ENCODE measurements at regions not wholly inside any gene's neighbourhood (a gene's known extent, or its start where the extent isn't known, plus 50 kb on each side); places are given as distances from the start of the nearest gene placed in this dataset.

GRCh38 chr16:65671071-65671470, 549.2 kb upstream of the CDH11 start:
- POLR2A ChIA-PET = interaction anchor here (0.7 kb wide), 1 partner anchor 413 kb away, joined by 3 read pairs; no protein-coding TSS in a partner anchor

GRCh38 chr16:65668064-65668595, 546.3 kb upstream of the CDH11 start:
- H3K36me3 ChIP-seq (ENCODE audit: insufficient read depth, low read length) = no peaks in the 10 kb centered on the region
- H3K79me2 ChIP-seq (ENCODE audit: insufficient read depth, low read depth, low read length) = no peaks in the 10 kb centered on the region
- H4K20me1 ChIP-seq (ENCODE audit: insufficient read depth, low read length) = no peaks in the 10 kb centered on the region
- H3K4me3 ChIP-seq (ENCODE audit: low read depth, low read length, poor library complexity, severe bottlenecking) = no peak overlapping the region
- no TSS peak for BruUV-seq (replicated peaks)
- H3K27ac ChIP-seq (ENCODE audit: low read depth, low read length, poor library complexity, severe bottlenecking) = no peak overlapping the region
- no peak overlapping the region for H3K4me2 ChIP-seq (ENCODE audit: low read length)
- intact Hi-C loops (cut with micrococcal nuclease; ENCODE audit: unreplicated experiment) = no loop called here
- no peak for TF ChIP-seq EZH2phosphoT487 (IDR thresholded peaks at IDR 0.05; ENCODE audit: borderline replicate concordance, low read depth, low read length)
- TF ChIP-seq, protein P1, sequence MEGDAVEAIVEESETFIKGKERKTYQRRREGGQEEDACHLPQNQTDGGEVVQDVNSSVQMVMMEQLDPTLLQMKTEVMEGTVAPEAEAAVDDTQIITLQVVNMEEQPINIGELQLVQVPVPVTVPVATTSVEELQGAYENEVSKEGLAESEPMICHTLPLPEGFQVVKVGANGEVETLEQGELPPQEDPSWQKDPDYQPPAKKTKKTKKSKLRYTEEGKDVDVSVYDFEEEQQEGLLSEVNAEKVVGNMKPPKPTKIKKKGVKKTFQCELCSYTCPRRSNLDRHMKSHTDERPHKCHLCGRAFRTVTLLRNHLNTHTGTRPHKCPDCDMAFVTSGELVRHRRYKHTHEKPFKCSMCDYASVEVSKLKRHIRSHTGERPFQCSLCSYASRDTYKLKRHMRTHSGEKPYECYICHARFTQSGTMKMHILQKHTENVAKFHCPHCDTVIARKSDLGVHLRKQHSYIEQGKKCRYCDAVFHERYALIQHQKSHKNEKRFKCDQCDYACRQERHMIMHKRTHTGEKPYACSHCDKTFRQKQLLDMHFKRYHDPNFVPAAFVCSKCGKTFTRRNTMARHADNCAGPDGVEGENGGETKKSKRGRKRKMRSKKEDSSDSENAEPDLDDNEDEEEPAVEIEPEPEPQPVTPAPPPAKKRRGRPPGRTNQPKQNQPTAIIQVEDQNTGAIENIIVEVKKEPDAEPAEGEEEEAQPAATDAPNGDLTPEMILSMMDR (conservative IDR thresholded peaks at IDR 0.05; ENCODE audit: low read length) = no peak
- DNase-seq (ENCODE audit: low spot score) = no peak
- POLR2A ChIA-PET = no interaction called here
- H3K4me1 ChIP-seq (ENCODE audit: insufficient read depth, low read length, poor library complexity, severe bottlenecking) = no peaks in the 10 kb centered on the region
- no peaks in the 10 kb centered on the region for H3K9me2 ChIP-seq (ENCODE audit: insufficient read depth, low read length)
- H3K9me3 ChIP-seq (ENCODE audit: low read length) = no peaks in the 10 kb centered on the region
- no peak overlapping the region for H2AFZ ChIP-seq (ENCODE audit: low read length)
- CTCF ChIA-PET (ENCODE audit: unreplicated experiment) = no interaction called here

More at GRCh38 chr16:65671071-65671470, 549.2 kb upstream of the CDH11 start:
- Histone ChIP-seq H3K9me2 (ENCODE audit: insufficient read depth, low read length) (no peaks in the 10 kb centered on the region), H4K20me1 (ENCODE audit: insufficient read depth, low read length) (no peaks in the 10 kb centered on the region), H3K9me3 (ENCODE audit: low read length) (no peaks in the 10 kb centered on the region), H2AFZ (ENCODE audit: low read length) (0 out of 2 replicates have a peak overlapping the region, but pooled peaks have one; percentile 20), H3K79me2 (ENCODE audit: insufficient read depth, low read depth, low read length) (no peaks in the 10 kb centered on the region), H3K4me2 (ENCODE audit: low read length) (no peak overlapping the region), H3K27ac (ENCODE audit: low read depth, low read length, poor library complexity, severe bottlenecking) (no peak overlapping the region), H3K4me3 (ENCODE audit: low read depth, low read length, poor library complexity, severe bottlenecking) (no peak overlapping the region), H3K36me3 (ENCODE audit: insufficient read depth, low read length) (no peaks in the 10 kb centered on the region), H3K4me1 (ENCODE audit: insufficient read depth, low read length, poor library complexity, severe bottlenecking) (no peaks in the 10 kb centered on the region)
- intact Hi-C loops (cut with micrococcal nuclease; ENCODE audit: unreplicated experiment) = no loop called here
- CTCF ChIA-PET (ENCODE audit: unreplicated experiment) = interaction anchor here (0.6 kb wide), 1 partner anchor 11 kb away, joined by 3 read pairs; no protein-coding TSS in a partner anchor
- TF ChIP-seq, protein P1 (conservative IDR thresholded peaks at IDR 0.05; ENCODE audit: low read length) = no peak
- no peak for TF ChIP-seq EZH2phosphoT487 (IDR thresholded peaks at IDR 0.05; ENCODE audit: borderline replicate concordance, low read depth, low read length)
- BruUV-seq (replicated peaks) = no TSS peak
- DNase-seq (ENCODE audit: low spot score) = no peak

- CTCF ChIA-PET (ENCODE audit: unreplicated experiment) = no interaction called here
- intact Hi-C loops (cut with micrococcal nuclease; ENCODE audit: unreplicated experiment) = no loop called here
- H3K4me3 ChIP-seq (ENCODE audit: low read depth, low read length, poor library complexity, severe bottlenecking) = no peak overlapping the region
- peak overlapping the region; percentile 28; the same call in 1 of the 2 replicates for H2AFZ ChIP-seq (ENCODE audit: low read length)
- no TSS peak for BruUV-seq (replicated peaks)
- H3K4me1 ChIP-seq (ENCODE audit: insufficient read depth, low read length, poor library complexity, severe bottlenecking) = no peaks in the 10 kb centered on the region
- no peaks in the 10 kb centered on the region for H3K79me2 ChIP-seq (ENCODE audit: insufficient read depth, low read depth, low read length)
- no peaks in the 10 kb centered on the region for H3K9me3 ChIP-seq (ENCODE audit: low read length)
- no peak overlapping the region for H3K27ac ChIP-seq (ENCODE audit: low read depth, low read length, poor library complexity, severe bottlenecking)
- DNase-seq (ENCODE audit: low spot score) = peak; percentile 48
- POLR2A ChIA-PET = interaction anchor here (0.8 kb wide), 1 partner anchor 93 kb away, joined by 3 read pairs; no protein-coding TSS in a partner anchor
- no peak overlapping the region for H3K4me2 ChIP-seq (ENCODE audit: low read length)
- H4K20me1 ChIP-seq (ENCODE audit: insufficient read depth, low read length) = no peaks in the 10 kb centered on the region
- no peaks in the 10 kb centered on the region for H3K9me2 ChIP-seq (ENCODE audit: insufficient read depth, low read length)
- TF ChIP-seq, protein P1 (conservative IDR thresholded peaks at IDR 0.05; ENCODE audit: low read length) = peak; percentile 59
- TF ChIP-seq EZH2phosphoT487 (IDR thresholded peaks at IDR 0.05; ENCODE audit: borderline replicate concordance, low read depth, low read length) = no peak
- no peaks in the 10 kb centered on the region for H3K36me3 ChIP-seq (ENCODE audit: insufficient read depth, low read length)
Measured at GRCh38 chr16:65667011-65667578, 545.2 kb upstream of the CDH11 start.
